ENCODE measurements at regions not wholly inside any gene's neighbourhood (a gene's known extent, or its start where the extent isn't known, plus 50 kb on each side); places are given as distances from the start of the nearest gene placed in this dataset.

- Histone ChIP-seq H3K4me3 (replicated peaks in 1 of 3; ENCODE audit: insufficient read depth in 1 of 3, low read depth in 1 of 3, low read length in 3 of 3) (no peak overlapping the region), H3K36me3 (ENCODE audit: control insufficient read depth in 2 of 2, extremely low read depth in 1 of 2, insufficient read depth in 2 of 2, low read length in 2 of 2) (no peaks in the 10 kb centered on the region), H3K79me2 (ENCODE audit: control insufficient read depth, insufficient read depth, low read length) (no peaks in the 10 kb centered on the region), H3K9me3 (replicated peaks; ENCODE audit: control insufficient read depth, insufficient read depth, low read length) (no peaks in the 10 kb centered on the region), H3K27ac (ENCODE audit: insufficient read depth, low read depth, low read length) (no peak overlapping the region), H3K9me1 (replicated peaks; ENCODE audit: control insufficient read depth, extremely low read depth, insufficient read depth, low read length) (no peaks in the 10 kb centered on the region), H4K20me1 (replicated peaks; ENCODE audit: control insufficient read depth, extremely low read depth, insufficient read depth, low read length) (no peaks in the 10 kb centered on the region), H3K27me3 (ENCODE audit: control insufficient read depth in 2 of 2, insufficient read depth in 2 of 2, low read length in 2 of 2) (no peaks in the 10 kb centered on the region), H3K4me1 (ENCODE audit: control insufficient read depth, extremely low read depth, insufficient read depth, low read length) (no peaks in the 10 kb centered on the region), H3K4me2 (ENCODE audit: insufficient read depth, low read length) (no peak overlapping the region), H3K9ac (replicated peaks; ENCODE audit: extremely low read depth, insufficient read depth, low read length) (no peak overlapping the region), H2AFZ (ENCODE audit: low read depth, low read length) (no peak overlapping the region)
- DNase-seq (ENCODE audit: low read depth, low spot score) (no peak), FAIRE-seq (no peak)
- no TSS peak for BruUV-seq (replicated peaks)
- no peak for TF ChIP-seq JUN (IDR thresholded peaks at IDR 0.05; ENCODE audit: borderline replicate concordance, insufficient read depth, insufficient read length, low read depth)
- ChIA-PET POLR2A (interaction anchor here (1.0 kb wide), 1 partner anchor 183 kb away, joined by 3 read pairs; no protein-coding TSS in a partner anchor), CTCF (interaction anchor here (1.1 to 2.0 kb wide), 7 partner anchors 7 to 183 kb away, joined by 3 to 12 read pairs (median 5); no protein-coding TSS in a partner anchor)
- intact Hi-C loops (cut with micrococcal nuclease) (no loop called here), dilution Hi-C loops (cut with MboI; ENCODE audit: extremely low pct_ligation_motif_present, low sequenced_read_pairs) (no loop called here)
Observed at GRCh38 chr5:128681764-128682592, 143.9 kb upstream of the FBN2 start.

- no peaks in the 10 kb centered on the region for H3K79me2 ChIP-seq (ENCODE audit: control insufficient read depth, insufficient read depth, low read length)
- ChIA-PET POLR2A (no interaction called here), CTCF (interaction anchor here (1.1 to 2.0 kb wide), 6 partner anchors 8 to 184 kb away, joined by 3 to 12 read pairs (median 4); no protein-coding TSS in a partner anchor)
- H2AFZ ChIP-seq (ENCODE audit: low read depth, low read length) = no peak overlapping the region
- no peak for DNase-seq (ENCODE audit: low read depth, low spot score)
- H3K9ac ChIP-seq (replicated peaks; ENCODE audit: extremely low read depth, insufficient read depth, low read length) = no peak overlapping the region
- H3K27ac ChIP-seq (ENCODE audit: insufficient read depth, low read depth, low read length) = no peak overlapping the region
- H3K9me1 ChIP-seq (replicated peaks; ENCODE audit: control insufficient read depth, extremely low read depth, insufficient read depth, low read length) = no peaks in the 10 kb centered on the region
- intact Hi-C loops (cut with micrococcal nuclease) (no loop called here), dilution Hi-C loops (cut with MboI; ENCODE audit: extremely low pct_ligation_motif_present, low sequenced_read_pairs) (no loop called here)
- no peaks in the 10 kb centered on the region for H3K36me3 ChIP-seq (ENCODE audit: control insufficient read depth in 2 of 2, extremely low read depth in 1 of 2, insufficient read depth in 2 of 2, low read length in 2 of 2)
- H3K4me2 ChIP-seq (ENCODE audit: insufficient read depth, low read length) = no peak overlapping the region
- no peak overlapping the region for H3K4me3 ChIP-seq (replicated peaks in 1 of 3; ENCODE audit: insufficient read depth in 1 of 3, low read depth in 1 of 3, low read length in 3 of 3)
- H4K20me1 ChIP-seq (replicated peaks; ENCODE audit: control insufficient read depth, extremely low read depth, insufficient read depth, low read length) = no peaks in the 10 kb centered on the region
- no peaks in the 10 kb centered on the region for H3K4me1 ChIP-seq (ENCODE audit: control insufficient read depth, extremely low read depth, insufficient read depth, low read length)
- BruUV-seq (replicated peaks) = no TSS peak
- H3K27me3 ChIP-seq (ENCODE audit: control insufficient read depth in 2 of 2, insufficient read depth in 2 of 2, low read length in 2 of 2) = no peaks in the 10 kb centered on the region
- TF ChIP-seq GATA2 (IDR thresholded peaks at IDR 0.05; ENCODE audit: insufficient read depth, insufficient read length, low read depth, low read length) (no peak), POLR2AphosphoS5 (IDR thresholded peaks at IDR 0.05; ENCODE audit: insufficient read depth, low read depth, low read length) (no peak), EZH2 (IDR thresholded peaks at IDR 0.05; ENCODE audit: borderline replicate concordance, low read depth, low read length, severe bottlenecking) (no peak), FOS (IDR thresholded peaks at IDR 0.05; ENCODE audit: borderline replicate concordance, insufficient read depth, low read length) (no peak), CTCF (IDR thresholded peaks at IDR 0.05; ENCODE audit: extremely low read depth in 1 of 2, insufficient read depth in 1 of 2, low read depth in 1 of 2, low read length in 2 of 2) (no peak)
- no peak for FAIRE-seq
- H3K9me3 ChIP-seq (replicated peaks; ENCODE audit: control insufficient read depth, insufficient read depth, low read length) = no peaks in the 10 kb centered on the region
Observed at GRCh38 chr5:128682669-128683068, 144.6 kb upstream of the FBN2 start.

Measured in endothelial cell of umbilical vein (primary cell).